ENCODE measurements at regions not wholly inside any gene's neighbourhood (a gene's known extent, or its start where the extent isn't known, plus 50 kb on each side); places are given as distances from the start of the nearest gene placed in this dataset.

- no peak for TF ChIP-seq ZNF136 (CRISPR knock-in tag; IDR thresholded peaks at IDR 0.05; ENCODE audit: low read depth)
- no peak for TF ChIP-seq ZNF646 (CRISPR knock-in tag; IDR thresholded peaks at IDR 0.05)
- TF ChIP-seq PRDM4 (CRISPR knock-in tag; IDR thresholded peaks at IDR 0.05; ENCODE audit: borderline replicate concordance): no peak
- TF ChIP-seq LRRFIP1 (CRISPR knock-in tag; conservative IDR thresholded peaks at IDR 0.05): no peak
- no peak for TF ChIP-seq LBX2 (CRISPR knock-in tag; IDR thresholded peaks at IDR 0.05; ENCODE audit: borderline replicate concordance)
- TF ChIP-seq ZNF660 (CRISPR knock-in tag; IDR thresholded peaks at IDR 0.05; ENCODE audit: borderline replicate concordance, low read depth): no peak
Measured at GRCh38 chr9:116027951-116028350, 125.6 kb upstream of the PAPPA start (continued).
